ENCODE measurements at regions not wholly inside any gene's neighbourhood (a gene's known extent, or its start where the extent isn't known, plus 50 kb on each side); places are given as distances from the start of the nearest gene placed in this dataset.

GRCh38 chr6:169963581-169964297, 212.3 kb downstream of the ERMARD start:
- DNase-seq (ENCODE audit: low spot score) = no peak

- no peak for DNase-seq (ENCODE audit: low spot score)
These were observed 211.4 kb downstream of the ERMARD start for GRCh38 chr6:169962604-169963469.

GRCh38 chr6:169961772-169962561, 210.5 kb downstream of the ERMARD start:
- DNase-seq (ENCODE audit: low spot score) = no peak

- DNase-seq (ENCODE audit: low spot score) = no peak
These were observed 209.6 kb downstream of the ERMARD start for GRCh38 chr6:169960886-169961611.

- DNase-seq (ENCODE audit: low spot score) = no peak
These were observed 209.1 kb downstream of the ERMARD start for GRCh38 chr6:169960521-169960885.

GRCh38 chr6:169960003-169960344, 208.6 kb downstream of the ERMARD start:
- no peak for DNase-seq (ENCODE audit: low spot score)

- no peak for DNase-seq (ENCODE audit: low spot score)
These were observed 207.9 kb downstream of the ERMARD start for GRCh38 chr6:169959136-169960002.

- DNase-seq (ENCODE audit: low spot score) = no peak
These were observed 207.1 kb downstream of the ERMARD start for GRCh38 chr6:169958510-169958909.

- no peak for DNase-seq (ENCODE audit: low spot score)
These were observed 206.0 kb downstream of the ERMARD start for GRCh38 chr6:169957351-169957963.

GRCh38 chr6:169956580-169956979, 205.2 kb downstream of the ERMARD start:
- no peak for DNase-seq (ENCODE audit: low spot score)

- no peak for DNase-seq (ENCODE audit: low spot score)
These were observed 204.5 kb downstream of the ERMARD start for GRCh38 chr6:169955731-169956437.

GRCh38 chr6:169954977-169955376, 203.6 kb downstream of the ERMARD start:
- no peak for DNase-seq (ENCODE audit: low spot score)

GRCh38 chr6:169953686-169954085, 202.3 kb downstream of the ERMARD start:
- DNase-seq (ENCODE audit: low spot score) = no peak

GRCh38 chr6:169950558-169950957, 199.1 kb downstream of the ERMARD start:
- no peak for DNase-seq (ENCODE audit: low spot score)

- no peak for DNase-seq (ENCODE audit: low spot score)
These were observed 198.2 kb downstream of the ERMARD start for GRCh38 chr6:169949511-169950097.

- DNase-seq (ENCODE audit: low spot score) = no peak
These were observed 195.5 kb downstream of the ERMARD start for GRCh38 chr6:169946971-169947370.

- DNase-seq (ENCODE audit: low spot score) = no peak
These were observed 193.7 kb downstream of the ERMARD start for GRCh38 chr6:169945117-169945516.

- DNase-seq (ENCODE audit: low spot score) = no peak
These were observed 193.0 kb downstream of the ERMARD start for GRCh38 chr6:169944415-169944814.

GRCh38 chr6:169944061-169944337, 192.6 kb downstream of the ERMARD start:
- DNase-seq (ENCODE audit: low spot score) = no peak
